ENCODE measurements at regions not wholly inside any gene's neighbourhood (a gene's known extent, or its start where the extent isn't known, plus 50 kb on each side); places are given as distances from the start of the nearest gene placed in this dataset.

- in situ Hi-C loops (cut with HindIII; ENCODE audit: low sequenced_read_pairs), result no loop called here
- no peak for TF ChIP-seq CTCF (IDR thresholded peaks at IDR 0.05; ENCODE audit: low read depth, low read length, missing control alignments)
- DNase-seq (ENCODE audit: low read depth), result no peak
- H3K4me3 ChIP-seq (ENCODE audit: low read depth, low read length), result no peak overlapping the region
Observed at GRCh38 chr7:33837356-33837851, 67.9 kb upstream of the BMPER start.

DNA sequence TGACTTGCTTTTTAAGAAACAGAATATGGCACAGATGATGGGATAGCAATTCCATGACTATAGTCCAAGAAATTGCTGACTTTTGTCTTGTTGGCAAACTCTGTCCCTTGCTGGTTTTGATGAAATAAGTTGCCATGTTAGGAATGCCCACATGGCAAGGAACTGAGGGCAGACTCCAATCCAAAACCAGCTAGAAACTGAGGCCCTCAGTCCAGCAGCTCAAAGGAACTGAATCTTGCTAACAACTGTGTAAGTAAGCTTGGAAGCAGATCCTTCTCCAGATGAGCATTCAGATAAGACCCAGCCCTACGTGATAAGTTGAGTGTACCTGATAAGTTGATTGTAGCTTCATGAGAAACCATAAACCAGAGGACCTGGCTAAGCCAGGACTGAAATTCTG lies 64.3 kb upstream of the BMPER start:
- in situ Hi-C loops (cut with HindIII; ENCODE audit: low sequenced_read_pairs), result no loop called here
- DNase-seq (ENCODE audit: low read depth), result no peak
- TF ChIP-seq CTCF (IDR thresholded peaks at IDR 0.05; ENCODE audit: low read depth, low read length, missing control alignments), result no peak
- H3K4me3 ChIP-seq (ENCODE audit: low read depth, low read length), result no peak overlapping the region

GRCh38 chr7:33841705-33842129 lies 63.6 kb upstream of the BMPER start:
- no peak for TF ChIP-seq CTCF (IDR thresholded peaks at IDR 0.05; ENCODE audit: low read depth, low read length, missing control alignments)
- no peak overlapping the region for H3K4me3 ChIP-seq (ENCODE audit: low read depth, low read length)
- in situ Hi-C loops (cut with HindIII; ENCODE audit: low sequenced_read_pairs), result no loop called here
- no peak for DNase-seq (ENCODE audit: low read depth)

GRCh38 chr7:33842150-33842549 lies 63.2 kb upstream of the BMPER start:
- in situ Hi-C loops (cut with HindIII; ENCODE audit: low sequenced_read_pairs), result no loop called here
- TF ChIP-seq CTCF (IDR thresholded peaks at IDR 0.05; ENCODE audit: low read depth, low read length, missing control alignments), result no peak
- H3K4me3 ChIP-seq (ENCODE audit: low read depth, low read length), result no peak overlapping the region
- no peak for DNase-seq (ENCODE audit: low read depth)

- H3K4me3 ChIP-seq (ENCODE audit: low read depth, low read length), result no peak overlapping the region
- in situ Hi-C loops (cut with HindIII; ENCODE audit: low sequenced_read_pairs), result no loop called here
- no peak for DNase-seq (ENCODE audit: low read depth)
- no peak for TF ChIP-seq CTCF (IDR thresholded peaks at IDR 0.05; ENCODE audit: low read depth, low read length, missing control alignments)
Observed at GRCh38 chr7:33845991-33846509, 59.3 kb upstream of the BMPER start.

GRCh38 chr7:33849004-33849403 lies 56.3 kb upstream of the BMPER start:
- H3K4me3 ChIP-seq (ENCODE audit: low read depth, low read length), result no peak overlapping the region
- in situ Hi-C loops (cut with HindIII; ENCODE audit: low sequenced_read_pairs), result no loop called here
- no peak for DNase-seq (ENCODE audit: low read depth)
- TF ChIP-seq CTCF (IDR thresholded peaks at IDR 0.05; ENCODE audit: low read depth, low read length, missing control alignments), result no peak
